ENCODE measurements at regions not wholly inside any gene's neighbourhood (a gene's known extent, or its start where the extent isn't known, plus 50 kb on each side); places are given as distances from the start of the nearest gene placed in this dataset.

DNA sequence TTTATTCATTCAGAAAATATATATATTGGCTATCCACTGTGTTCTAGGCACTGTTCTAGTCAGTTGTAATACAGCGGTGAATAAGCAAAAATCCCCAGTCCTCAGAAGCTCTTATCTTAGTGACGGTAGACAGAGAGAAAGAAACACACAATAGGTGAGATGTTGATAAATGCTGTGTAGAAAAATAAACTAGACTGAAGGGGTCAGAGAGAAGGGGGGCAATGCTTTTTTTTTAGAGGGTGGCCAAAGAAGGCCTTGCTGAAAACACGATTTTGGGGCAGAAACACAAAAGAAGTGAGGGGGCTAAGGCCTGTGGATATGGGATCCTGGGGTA, 68.0 kb upstream of the MBOAT1 start:
- ATAC-seq (no peak), DNase-seq (ENCODE audit: low read depth, low spot score) (no peak)
- H3K27ac ChIP-seq (ENCODE audit: low read length), result no peak overlapping the region
- no TSS peak for BruUV-seq (replicated peaks)
- ChIA-PET CTCF (no interaction called here), POLR2A (no interaction called here)
- no peaks in the 10 kb centered on the region for H3K9me3 ChIP-seq (ENCODE audit: control insufficient read depth, insufficient read depth, low read depth, low read length)
- H3K4me1 ChIP-seq (ENCODE audit: control insufficient read depth, insufficient read depth, low read length), result no peaks in the 10 kb centered on the region
- no peaks in the 10 kb centered on the region for H3K36me3 ChIP-seq (ENCODE audit: control insufficient read depth, insufficient read depth, low read length)
- H3K4me3 ChIP-seq (ENCODE audit: low read depth in 2 of 2, low read length in 2 of 2), result no peak overlapping the region
- in situ Hi-C loops (cut with HindIII; ENCODE audit: low pct_unique_long_range_greater_than_20kb, low sequenced_read_pairs), result no loop called here
- intact Hi-C loops (cut with micrococcal nuclease; ENCODE audit: unreplicated experiment), result no loop called here
- H3K27me3 ChIP-seq (ENCODE audit: control insufficient read depth, insufficient read depth, low read length), result 0 out of 2 replicates have a peak, but pooled peaks cover 5% of the 10 kb centered on the region
- TF ChIP-seq POLR2AphosphoS5 (IDR thresholded peaks at IDR 0.05; ENCODE audit: low read depth, low read length), result no peak
- TF ChIP-seq, protein P1, sequence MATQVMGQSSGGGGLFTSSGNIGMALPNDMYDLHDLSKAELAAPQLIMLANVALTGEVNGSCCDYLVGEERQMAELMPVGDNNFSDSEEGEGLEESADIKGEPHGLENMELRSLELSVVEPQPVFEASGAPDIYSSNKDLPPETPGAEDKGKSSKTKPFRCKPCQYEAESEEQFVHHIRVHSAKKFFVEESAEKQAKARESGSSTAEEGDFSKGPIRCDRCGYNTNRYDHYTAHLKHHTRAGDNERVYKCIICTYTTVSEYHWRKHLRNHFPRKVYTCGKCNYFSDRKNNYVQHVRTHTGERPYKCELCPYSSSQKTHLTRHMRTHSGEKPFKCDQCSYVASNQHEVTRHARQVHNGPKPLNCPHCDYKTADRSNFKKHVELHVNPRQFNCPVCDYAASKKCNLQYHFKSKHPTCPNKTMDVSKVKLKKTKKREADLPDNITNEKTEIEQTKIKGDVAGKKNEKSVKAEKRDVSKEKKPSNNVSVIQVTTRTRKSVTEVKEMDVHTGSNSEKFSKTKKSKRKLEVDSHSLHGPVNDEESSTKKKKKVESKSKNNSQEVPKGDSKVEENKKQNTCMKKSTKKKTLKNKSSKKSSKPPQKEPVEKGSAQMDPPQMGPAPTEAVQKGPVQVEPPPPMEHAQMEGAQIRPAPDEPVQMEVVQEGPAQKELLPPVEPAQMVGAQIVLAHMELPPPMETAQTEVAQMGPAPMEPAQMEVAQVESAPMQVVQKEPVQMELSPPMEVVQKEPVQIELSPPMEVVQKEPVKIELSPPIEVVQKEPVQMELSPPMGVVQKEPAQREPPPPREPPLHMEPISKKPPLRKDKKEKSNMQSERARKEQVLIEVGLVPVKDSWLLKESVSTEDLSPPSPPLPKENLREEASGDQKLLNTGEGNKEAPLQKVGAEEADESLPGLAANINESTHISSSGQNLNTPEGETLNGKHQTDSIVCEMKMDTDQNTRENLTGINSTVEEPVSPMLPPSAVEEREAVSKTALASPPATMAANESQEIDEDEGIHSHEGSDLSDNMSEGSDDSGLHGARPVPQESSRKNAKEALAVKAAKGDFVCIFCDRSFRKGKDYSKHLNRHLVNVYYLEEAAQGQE (IDR thresholded peaks at IDR 0.05; ENCODE audit: insufficient read depth in 1 of 2, low read depth in 2 of 2, low read length in 1 of 2), result no peak
- no peak for TF ChIP-seq TCF7L2 (IDR thresholded peaks at IDR 0.05; ENCODE audit: low read depth, low read length)
- TF ChIP-seq, protein P2, sequence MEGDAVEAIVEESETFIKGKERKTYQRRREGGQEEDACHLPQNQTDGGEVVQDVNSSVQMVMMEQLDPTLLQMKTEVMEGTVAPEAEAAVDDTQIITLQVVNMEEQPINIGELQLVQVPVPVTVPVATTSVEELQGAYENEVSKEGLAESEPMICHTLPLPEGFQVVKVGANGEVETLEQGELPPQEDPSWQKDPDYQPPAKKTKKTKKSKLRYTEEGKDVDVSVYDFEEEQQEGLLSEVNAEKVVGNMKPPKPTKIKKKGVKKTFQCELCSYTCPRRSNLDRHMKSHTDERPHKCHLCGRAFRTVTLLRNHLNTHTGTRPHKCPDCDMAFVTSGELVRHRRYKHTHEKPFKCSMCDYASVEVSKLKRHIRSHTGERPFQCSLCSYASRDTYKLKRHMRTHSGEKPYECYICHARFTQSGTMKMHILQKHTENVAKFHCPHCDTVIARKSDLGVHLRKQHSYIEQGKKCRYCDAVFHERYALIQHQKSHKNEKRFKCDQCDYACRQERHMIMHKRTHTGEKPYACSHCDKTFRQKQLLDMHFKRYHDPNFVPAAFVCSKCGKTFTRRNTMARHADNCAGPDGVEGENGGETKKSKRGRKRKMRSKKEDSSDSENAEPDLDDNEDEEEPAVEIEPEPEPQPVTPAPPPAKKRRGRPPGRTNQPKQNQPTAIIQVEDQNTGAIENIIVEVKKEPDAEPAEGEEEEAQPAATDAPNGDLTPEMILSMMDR (IDR thresholded peaks at IDR 0.05), result no peak
- TF ChIP-seq SIN3A (IDR thresholded peaks at IDR 0.05; ENCODE audit: borderline replicate concordance, insufficient read depth, low read depth, low read length), result no peak

DNA sequence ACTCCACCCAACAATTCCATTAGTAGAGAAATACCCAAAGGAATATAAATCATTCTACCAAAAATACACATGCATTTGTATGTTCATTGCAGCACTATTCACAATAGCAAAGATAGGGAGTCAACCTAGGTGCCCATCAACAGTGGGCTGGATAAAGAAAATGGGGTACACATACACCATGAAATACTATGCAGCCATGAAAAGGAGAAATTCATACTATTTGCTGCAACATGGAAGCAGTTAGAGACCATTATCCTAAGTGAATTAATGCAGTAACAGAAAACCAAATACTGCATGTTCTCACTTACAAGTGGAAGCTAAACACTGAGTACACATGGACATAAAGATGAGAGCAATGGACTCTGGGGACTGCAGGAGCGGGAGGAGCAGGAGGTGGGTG, 72.4 kb upstream of the MBOAT1 start:
- no peak overlapping the region for H3K4me3 ChIP-seq (ENCODE audit: low read depth in 2 of 2, low read length in 2 of 2)
- no peaks in the 10 kb centered on the region for H3K4me1 ChIP-seq (ENCODE audit: control insufficient read depth, insufficient read depth, low read length)
- no peak for ATAC-seq
- H3K36me3 ChIP-seq (ENCODE audit: control insufficient read depth, insufficient read depth, low read length), result no peaks in the 10 kb centered on the region
- no peak overlapping the region for H3K27ac ChIP-seq (ENCODE audit: low read length)
- in situ Hi-C loops (cut with HindIII; ENCODE audit: low pct_unique_long_range_greater_than_20kb, low sequenced_read_pairs), result no loop called here
- CTCF ChIA-PET, result no interaction called here
- TF ChIP-seq POLR2AphosphoS5 (IDR thresholded peaks at IDR 0.05; ENCODE audit: low read depth, low read length) (no peak), SIN3A (IDR thresholded peaks at IDR 0.05; ENCODE audit: borderline replicate concordance, insufficient read depth, low read depth, low read length) (no peak), TCF7L2 (IDR thresholded peaks at IDR 0.05; ENCODE audit: low read depth, low read length) (no peak)
- TF ChIP-seq, protein P1 (IDR thresholded peaks at IDR 0.05; ENCODE audit: insufficient read depth in 1 of 2, low read depth in 2 of 2, low read length in 1 of 2), result no peak
- TF ChIP-seq, protein P2 (IDR thresholded peaks at IDR 0.05), result no peak
- H3K9me3 ChIP-seq (ENCODE audit: control insufficient read depth, insufficient read depth, low read depth, low read length), result no peaks in the 10 kb centered on the region
- no TSS peak for BruUV-seq (replicated peaks)
- POLR2A ChIA-PET, result no interaction called here
- intact Hi-C loops (cut with micrococcal nuclease; ENCODE audit: unreplicated experiment), result no loop called here
- no peak for DNase-seq (ENCODE audit: low read depth, low spot score)
- 0 out of 2 replicates have a peak, but pooled peaks cover 2% of the 10 kb centered on the region for H3K27me3 ChIP-seq (ENCODE audit: control insufficient read depth, insufficient read depth, low read length)
